DND-41 (cell line): ENCODE measurements at regions not wholly inside any gene's neighbourhood (a gene's known extent, or its start where the extent isn't known, plus 50 kb on each side); places are given as distances from the start of the nearest gene placed in this dataset.

Experiments used
- ATAC-seq: fragments of 200-7000 bp; cut with Tn5 transposase; 3 replicates; pipeline ENCODE4 v1.9.1; 2021; ENCODE audit warnings: low read depth; ENCODE audit not compliant: insufficient read depth
- DNase-seq: peaks from one replicate; pipeline ENCODE4 v3.0.0-alpha.2; 2020
- H2AFZ ChIP-seq: 2 replicates; pipeline ENCODE4 v1.6.0; 2012; ENCODE audit warnings: low read depth, low read length
- H3K27ac ChIP-seq: 2 replicates; pipeline ENCODE4 v1.5.1; 2012; ENCODE audit warnings: low read length, inconsistent platforms
- H3K27me3 ChIP-seq: fragments of 200-600 bp; sonication (generic); 2 replicates; pipeline ENCODE4 v1.6.0; 2012; ENCODE audit warnings: low read length, mild to moderate bottlenecking, inconsistent platforms; ENCODE audit not compliant: insufficient read depth, poor library complexity
- H3K36me3 ChIP-seq: 2 replicates; pipeline ENCODE4 v1.5.1; 2012; ENCODE audit warnings: low read length, inconsistent platforms; ENCODE audit not compliant: insufficient read depth
- H3K4me1 ChIP-seq: 2 replicates; pipeline ENCODE4 v1.5.1; 2012; ENCODE audit warnings: mild to moderate bottlenecking, low read length; ENCODE audit not compliant: insufficient read depth
- H3K4me2 ChIP-seq: 2 replicates; pipeline ENCODE4 v1.6.0; 2012; ENCODE audit warnings: mild to moderate bottlenecking, moderate library complexity, low read length, inconsistent platforms; ENCODE audit not compliant: insufficient read depth
- H3K4me3 ChIP-seq, 2 experiments: fragments of 200-600 bp in 1 of 2; shearing (Covaris generic) in 1 of 2; 2 replicates each; pipeline ENCODE4 v1.5.1; 2012 to 2016; ENCODE audit warnings: inconsistent platforms in 2 of 2, low read length in 2 of 2, mild to moderate bottlenecking in 2 of 2, low read depth in 1 of 2, moderate library complexity in 1 of 2
- H3K79me2 ChIP-seq: 2 replicates; pipeline ENCODE4 v1.6.0; 2012; ENCODE audit warnings: low read length, inconsistent platforms; ENCODE audit not compliant: insufficient read depth
- H3K9ac ChIP-seq: 2 replicates; pipeline ENCODE4 v1.6.0; 2012; ENCODE audit warnings: low read depth, mild to moderate bottlenecking, inconsistent platforms, low read length, moderate library complexity
- H3K9me3 ChIP-seq: 2 replicates; pipeline ENCODE4 v1.5.1; 2012; ENCODE audit warnings: low read length, moderate library complexity, mild to moderate bottlenecking, inconsistent platforms; ENCODE audit not compliant: insufficient read depth, severe bottlenecking
- H4K20me1 ChIP-seq: 2 replicates; pipeline ENCODE4 v1.6.0; 2012; ENCODE audit warnings: low read length; ENCODE audit not compliant: insufficient read depth
- CTCF ChIP-seq: IDR thresholded peaks from 2 replicates; pipeline ENCODE4 v1.5.1; 2012; ENCODE audit warnings: borderline replicate concordance, low read length, moderate library complexity, mild to moderate bottlenecking; ENCODE audit not compliant: poor library complexity, severe bottlenecking; ENCODE audit errors: extremely low read depth
- EZH2 ChIP-seq: IDR thresholded peaks from 3 replicates; pipeline ENCODE4 v1.6.1; 2012; ENCODE audit warnings: borderline replicate concordance, low read depth, mild to moderate bottlenecking, moderate library complexity, low read length, inconsistent platforms; ENCODE audit not compliant: severe bottlenecking

GRCh38 chr14:98175436-98175835, 1096.6 kb downstream of the BCL11B start:
- no peak overlapping the region for H2AFZ ChIP-seq
- no peaks in the 10 kb centered on the region for H3K27me3 ChIP-seq
- no peaks in the 10 kb centered on the region for H3K36me3 ChIP-seq
- peak overlapping the region in 1 of 2 experiments; percentile 39; a peak in 1 of 4 replicates for H3K4me3 ChIP-seq
- DNase-seq (peak; percentile 87), ATAC-seq (peak; percentile 69)
- H3K9ac ChIP-seq: peak overlapping the region; percentile 67
- peak overlapping the region; percentile 53 for H3K4me2 ChIP-seq
- no peaks in the 10 kb centered on the region for H3K9me3 ChIP-seq
- H3K79me2 ChIP-seq: peaks cover 29% of the 10 kb centered on the region
- H3K27ac ChIP-seq: peak overlapping the region; percentile 95
- TF ChIP-seq CTCF: no peak
- peaks cover 93% of the 10 kb centered on the region for H3K4me1 ChIP-seq
- no peaks in the 10 kb centered on the region for H4K20me1 ChIP-seq

GRCh38 chr14:98175881-98176280, 1096.1 kb downstream of the BCL11B start:
- H3K79me2 ChIP-seq: peaks cover 25% of the 10 kb centered on the region
- DNase-seq (peak; percentile 45), ATAC-seq (no peak)
- no peaks in the 10 kb centered on the region for H3K27me3 ChIP-seq
- H3K4me3 ChIP-seq: peak overlapping the region in 1 of 2 experiments; percentile 6; a peak in 1 of 4 replicates
- H4K20me1 ChIP-seq: no peaks in the 10 kb centered on the region
- H3K9me3 ChIP-seq: no peaks in the 10 kb centered on the region
- H3K36me3 ChIP-seq: no peaks in the 10 kb centered on the region
- TF ChIP-seq CTCF (no peak), EZH2 (no peak)
- peak overlapping the region; percentile 53 for H3K4me2 ChIP-seq
- peak overlapping the region; percentile 67 for H3K9ac ChIP-seq
- no peak overlapping the region for H2AFZ ChIP-seq
- H3K27ac ChIP-seq: peak overlapping the region; percentile 95
- H3K4me1 ChIP-seq: peaks cover 92% of the 10 kb centered on the region

- Histone ChIP-seq H3K27me3 (no peaks in the 10 kb centered on the region), H3K4me2 (no peak overlapping the region), H4K20me1 (no peaks in the 10 kb centered on the region), H3K9ac (peak overlapping the region; percentile 67), H3K9me3 (no peaks in the 10 kb centered on the region), H3K79me2 (peaks cover 17% of the 10 kb centered on the region), H3K36me3 (no peaks in the 10 kb centered on the region), H2AFZ (no peak overlapping the region), H3K4me3 (no peak overlapping the region), H3K27ac (peak overlapping the region; percentile 95), H3K4me1 (peaks cover 92% of the 10 kb centered on the region)
- ATAC-seq (no peak), DNase-seq (no peak)
- TF ChIP-seq EZH2 (no peak), CTCF (no peak)
Measured at GRCh38 chr14:98176892-98177291, 1095.1 kb downstream of the BCL11B start.

GRCh38 chr14:98177551-98177950, 1094.4 kb downstream of the BCL11B start:
- peaks cover 11% of the 10 kb centered on the region for H3K79me2 ChIP-seq
- no peak for ATAC-seq
- no peak overlapping the region for H2AFZ ChIP-seq
- DNase-seq: no peak
- H3K4me3 ChIP-seq: no peak overlapping the region
- H3K9me3 ChIP-seq: no peaks in the 10 kb centered on the region
- no peaks in the 10 kb centered on the region for H4K20me1 ChIP-seq
- H3K27ac ChIP-seq: peak overlapping the region; percentile 95
- peak overlapping the region; percentile 3; the same call in 1 of the 2 replicates for H3K9ac ChIP-seq
- TF ChIP-seq EZH2 (no peak), CTCF (no peak)
- H3K36me3 ChIP-seq: no peaks in the 10 kb centered on the region
- H3K27me3 ChIP-seq: no peaks in the 10 kb centered on the region
- no peak overlapping the region for H3K4me2 ChIP-seq
- H3K4me1 ChIP-seq: peaks cover 92% of the 10 kb centered on the region
